Germinal center (tissue), 1 donor: ENCODE measurements at regions not wholly inside any gene's neighbourhood (a gene's known extent, or its start where the extent isn't known, plus 50 kb on each side); places are given as distances from the start of the nearest gene placed in this dataset.
"Not testable (repeated sequence)": the region's sequence is repeated elsewhere in the genome, so short reads cannot be mapped to it uniquely, and the experiment has no call there.

ENCODE experiments used
- DNase-seq: peaks from one replicate; pipeline ENCODE4 v3.0.0; 2012; ENCODE audit warnings: mixed read lengths, low spot score

DNA sequence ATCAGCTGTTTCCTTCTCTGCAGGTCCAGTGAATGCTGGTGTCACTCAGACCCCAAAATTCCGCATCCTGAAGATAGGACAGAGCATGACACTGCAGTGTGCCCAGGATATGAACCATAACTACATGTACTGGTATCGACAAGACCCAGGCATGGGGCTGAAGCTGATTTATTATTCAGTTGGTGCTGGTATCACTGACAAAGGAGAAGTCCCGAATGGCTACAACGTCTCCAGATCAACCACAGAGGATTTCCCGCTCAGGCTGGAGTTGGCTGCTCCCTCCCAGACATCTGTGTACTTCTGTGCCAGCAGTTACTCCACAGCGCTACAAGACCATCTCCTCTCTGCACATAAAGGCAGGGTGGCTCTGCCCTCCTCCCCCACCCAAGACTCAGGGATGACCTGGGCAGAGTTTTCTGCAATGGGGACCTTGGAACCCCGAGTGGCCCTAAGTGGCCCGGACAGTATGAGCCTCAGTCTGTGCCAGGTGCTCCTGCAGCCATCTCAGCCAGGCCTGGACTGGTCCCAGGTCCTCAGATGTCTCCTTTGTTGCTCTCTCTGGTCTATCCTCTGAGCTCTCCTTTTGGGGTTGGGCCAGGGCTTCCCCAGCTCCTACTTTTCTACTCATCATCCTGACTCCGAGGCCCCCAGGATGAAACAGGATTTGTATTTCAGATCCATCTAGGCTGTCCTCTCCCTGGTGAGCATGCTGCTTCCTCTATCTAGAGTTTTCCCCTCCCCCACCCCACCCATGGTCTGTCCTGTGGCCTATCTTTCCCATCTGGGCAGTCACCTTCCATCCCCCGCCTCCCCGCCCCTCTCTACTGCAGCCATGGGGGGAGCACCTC, 212.1 kb upstream of the PRSS58 start:
- no peak for DNase-seq

DNA sequence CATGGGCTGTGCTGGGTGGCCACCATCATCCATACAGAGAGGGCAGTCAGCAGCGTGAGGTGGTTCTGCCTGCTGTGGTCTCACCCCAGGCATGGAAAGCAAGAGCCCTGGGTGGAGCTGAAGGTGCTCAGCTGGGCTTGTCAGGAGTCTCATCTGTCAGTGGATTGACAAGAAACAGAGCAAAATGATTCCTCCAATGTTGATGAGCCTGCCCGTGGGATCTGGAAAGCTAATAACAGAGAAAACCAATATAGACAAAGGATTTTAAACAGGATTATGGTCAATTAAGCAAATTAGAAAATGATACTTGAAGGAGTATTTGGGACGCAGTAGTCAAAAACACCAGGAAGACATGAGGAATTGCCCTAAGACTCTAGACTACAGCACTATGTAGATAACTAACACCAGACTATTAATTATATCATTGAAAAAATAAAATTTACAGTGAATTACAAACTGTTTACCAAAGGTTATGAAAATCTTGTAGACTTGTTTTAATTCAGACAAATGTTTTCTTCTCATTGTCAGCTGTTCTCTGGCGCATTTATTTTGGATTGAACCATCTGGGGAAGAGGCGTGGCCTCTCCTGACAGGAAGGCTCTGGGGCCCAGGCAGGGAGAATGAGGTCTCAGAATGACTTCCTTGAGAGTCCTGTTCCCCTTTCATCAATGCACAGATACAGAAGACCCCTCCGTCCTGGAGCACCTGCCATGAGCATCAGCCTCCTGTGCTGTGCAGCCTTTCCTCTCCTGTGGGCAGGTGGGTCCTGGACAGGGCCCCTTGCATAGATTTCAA, 211.2 kb upstream of the PRSS58 start:
- no peak for DNase-seq

DNA sequence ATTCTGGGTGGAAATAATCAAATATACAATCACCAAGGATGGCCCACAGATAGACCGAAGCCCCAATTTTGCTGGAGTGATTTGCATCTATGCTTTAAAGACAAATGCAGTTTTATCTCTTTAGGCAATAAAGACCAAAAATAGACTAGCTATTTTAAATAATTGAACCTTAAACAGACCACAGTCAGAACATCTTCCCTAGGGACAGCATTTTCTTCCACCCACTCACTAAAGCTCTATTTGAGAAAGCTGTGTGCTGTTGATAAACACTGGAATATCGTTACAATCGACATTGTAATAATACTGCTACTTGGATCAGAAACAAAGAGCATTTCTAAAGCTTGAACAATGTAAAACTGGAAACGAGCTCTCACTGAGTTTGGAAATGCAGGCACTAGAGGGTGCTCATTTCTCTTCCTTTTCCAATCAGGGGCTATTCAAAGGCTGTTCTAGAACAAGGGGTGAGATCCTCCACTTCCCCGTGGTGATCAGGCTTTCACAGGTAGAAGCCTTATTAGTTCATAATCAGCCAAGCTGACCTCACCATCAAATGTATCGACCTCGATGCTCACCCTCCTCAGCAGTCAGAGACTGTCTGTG, 209.3 kb upstream of the PRSS58 start:
- DNase-seq, result not testable (repeated sequence)

GRCh38 chr7:142463401-142463850, 205.6 kb upstream of the PRSS58 start:
- DNase-seq, result no peak

GRCh38 chr7:142461437-142461836, 203.6 kb upstream of the PRSS58 start:
- no peak for DNase-seq

GRCh38 chr7:142460402-142461117, 202.7 kb upstream of the PRSS58 start:
- no peak for DNase-seq

- DNase-seq, result peak; percentile 11
Observed at GRCh38 chr7:142459551-142459963, 201.7 kb upstream of the PRSS58 start.

GRCh38 chr7:142457146-142457703, 199.4 kb upstream of the PRSS58 start:
- no peak for DNase-seq

GRCh38 chr7:142455392-142455791, 197.5 kb upstream of the PRSS58 start:
- DNase-seq, result no peak

GRCh38 chr7:142454862-142455261, 197.0 kb upstream of the PRSS58 start:
- DNase-seq, result no peak

GRCh38 chr7:142452791-142453190, 194.9 kb upstream of the PRSS58 start:
- no peak for DNase-seq

- DNase-seq, result no peak
Observed at GRCh38 chr7:142451817-142452216, 194.0 kb upstream of the PRSS58 start.

DNA sequence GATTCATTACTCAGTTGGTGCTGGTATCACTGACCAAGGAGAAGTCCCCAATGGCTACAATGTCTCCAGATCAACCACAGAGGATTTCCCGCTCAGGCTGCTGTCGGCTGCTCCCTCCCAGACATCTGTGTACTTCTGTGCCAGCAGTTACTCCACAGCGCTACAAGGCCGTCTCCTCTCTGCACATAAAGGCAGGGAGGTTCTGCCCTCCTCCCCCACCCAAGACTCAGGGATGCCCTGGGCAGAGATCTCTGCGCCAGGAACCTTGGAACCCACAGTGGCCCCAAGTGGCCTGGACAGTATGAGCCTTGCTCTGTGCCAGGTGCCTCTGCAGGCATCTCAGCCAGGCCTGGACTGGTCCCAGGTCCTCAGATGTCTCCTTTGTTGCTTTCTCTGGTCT, 193.4 kb upstream of the PRSS58 start:
- no peak for DNase-seq

GRCh38 chr7:142450695-142451094, 192.8 kb upstream of the PRSS58 start:
- DNase-seq, result no peak

GRCh38 chr7:142450206-142450605, 192.3 kb upstream of the PRSS58 start:
- DNase-seq, result no peak

DNA sequence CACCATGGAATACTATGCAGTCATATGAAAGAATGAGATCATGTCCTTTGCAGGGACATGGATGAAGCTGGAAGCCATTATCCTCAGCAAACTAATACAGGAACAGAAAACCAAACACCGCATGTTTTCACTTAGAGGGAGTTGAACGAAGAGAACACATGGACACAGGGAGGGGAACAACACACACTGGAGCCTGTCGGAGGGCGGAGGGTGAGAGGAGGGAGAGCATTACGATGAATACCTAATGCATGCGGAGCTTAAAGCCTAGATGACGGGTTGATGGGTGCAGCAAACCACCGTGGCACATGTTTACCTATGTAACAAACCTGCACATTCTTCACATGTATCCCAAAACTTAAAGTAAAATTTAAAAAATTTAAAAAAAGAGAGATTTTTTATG, 191.0 kb upstream of the PRSS58 start:
- not testable (repeated sequence) for DNase-seq

- no peak for DNase-seq
Observed at GRCh38 chr7:142447762-142448161, 189.9 kb upstream of the PRSS58 start.

- no peak for DNase-seq
Observed at GRCh38 chr7:142445019-142445686, 187.3 kb upstream of the PRSS58 start.

DNA sequence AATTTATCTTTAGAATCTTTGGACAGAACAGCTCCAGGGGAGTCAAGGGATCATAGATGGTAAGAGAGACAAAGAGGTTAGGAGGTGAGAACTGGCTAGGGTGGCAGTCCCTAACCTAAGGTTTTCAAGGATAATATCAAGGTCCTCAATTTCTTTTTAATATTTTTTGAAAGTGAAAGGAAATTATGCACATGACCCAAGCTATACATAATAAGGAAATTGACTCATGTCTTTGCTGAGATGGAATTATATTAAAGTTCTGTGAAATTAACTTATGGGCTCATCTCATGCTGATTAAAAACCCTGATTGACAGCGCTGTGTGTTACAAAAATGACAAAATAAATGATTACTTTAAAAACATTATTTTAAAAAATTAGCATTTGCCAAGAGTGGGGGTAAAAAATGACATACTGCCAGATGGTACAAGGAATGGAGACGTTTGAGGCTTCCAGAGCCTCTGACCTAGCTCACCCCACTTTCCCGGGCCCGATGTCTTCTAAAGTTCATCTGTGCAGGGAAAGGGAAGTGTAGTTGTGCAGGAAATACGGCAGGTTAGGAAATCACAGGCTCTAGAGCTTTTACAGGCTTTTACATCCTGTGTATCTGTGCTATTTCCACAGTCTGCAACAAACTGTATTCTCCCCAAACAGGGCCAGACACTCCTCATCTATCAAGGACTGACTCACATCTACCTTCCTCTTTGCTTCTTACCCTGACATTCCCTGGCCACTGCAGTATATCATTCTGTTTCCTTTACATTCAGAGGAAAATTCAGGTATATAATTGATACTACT, 185.6 kb upstream of the PRSS58 start:
- DNase-seq, result no peak

DNA sequence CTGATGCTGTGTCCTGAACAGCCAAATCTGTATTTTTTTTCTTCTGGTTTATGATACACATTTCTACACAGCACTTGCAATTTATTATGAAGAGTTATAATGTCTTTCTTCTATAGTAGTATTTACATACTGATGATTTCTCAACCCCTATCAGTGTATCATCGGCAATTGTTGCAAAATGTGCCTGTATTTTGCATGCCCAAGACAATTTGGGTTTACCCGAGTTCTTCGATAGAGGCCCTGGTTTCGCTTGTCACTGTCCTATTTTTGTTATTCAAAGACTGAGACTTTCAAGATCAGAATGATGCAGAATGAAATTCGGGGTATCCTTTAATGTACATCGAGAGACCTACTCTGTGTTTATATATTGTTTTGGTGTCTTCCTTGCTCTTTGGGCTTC, 184.5 kb upstream of the PRSS58 start:
- DNase-seq, result no peak
